ENCODE measurements at regions not wholly inside any gene's neighbourhood (a gene's known extent, or its start where the extent isn't known, plus 50 kb on each side); places are given as distances from the start of the nearest gene placed in this dataset.

DNA sequence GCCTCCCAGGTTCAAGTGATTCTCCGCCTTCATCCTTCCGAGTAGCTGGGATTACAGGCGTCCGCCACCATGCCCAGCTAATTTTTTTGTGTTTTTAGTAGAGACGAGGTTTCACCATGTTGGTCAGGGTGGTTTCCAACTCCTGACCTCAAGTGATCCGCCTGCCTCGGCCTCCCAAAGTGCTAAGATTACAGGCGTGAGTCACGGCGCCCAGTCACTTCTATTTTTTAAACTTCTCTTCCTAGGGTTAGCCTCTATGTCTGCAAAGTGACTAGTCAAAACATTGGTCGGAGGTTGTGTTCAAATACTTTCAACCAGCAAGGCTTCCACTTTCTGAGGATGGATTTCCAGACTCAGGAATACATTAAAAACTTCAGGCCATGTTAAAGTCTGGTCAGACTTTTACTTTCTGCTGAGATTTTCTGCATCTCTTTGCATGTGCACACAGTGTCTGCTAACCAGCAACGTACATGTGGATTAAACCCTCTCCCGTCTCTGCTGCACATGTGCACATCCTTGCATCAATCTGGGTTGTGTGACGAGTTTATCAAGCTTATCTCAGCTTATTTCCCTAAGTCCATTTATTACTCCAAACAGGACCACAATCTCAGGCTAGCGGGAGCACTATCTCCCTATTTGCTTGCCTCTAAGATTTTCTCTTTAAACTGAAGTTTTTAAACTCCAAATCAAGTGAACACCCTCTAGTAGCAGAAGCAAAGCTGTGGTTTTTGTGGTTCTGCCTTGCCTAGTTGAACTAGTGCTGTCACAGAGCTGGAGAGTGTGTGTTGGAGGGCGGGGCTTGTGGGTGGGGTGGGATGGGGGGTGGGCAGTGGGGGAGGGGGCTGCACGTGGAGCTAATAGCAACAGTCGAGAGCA is 525.2 kb upstream of the GOT2 start:
- DNase-seq (ENCODE audit: low read depth in 1 of 2, low spot score in 2 of 2) = peak; percentile 65 to 67
- H3K27ac ChIP-seq = peak overlapping the region; percentile 73

GRCh38 chr16:59252317-59252716 is 518.2 kb upstream of the GOT2 start:
- Histone ChIP-seq H3K4me3 (no peak overlapping the region), H3K27me3 (replicated peaks) (no peaks in the 10 kb centered on the region), H3K9me3 (replicated peaks) (no peaks in the 10 kb centered on the region), H3K36me3 (no peaks in the 10 kb centered on the region), H3K27ac (no peak overlapping the region), H3K4me1 (replicated peaks) (no peaks in the 10 kb centered on the region)
- no peak for DNase-seq (ENCODE audit: low read depth in 1 of 2, low spot score in 2 of 2)

More for the DNA sequence above, 525.2 kb upstream of the GOT2 start:
- H3K4me3 ChIP-seq = no peak overlapping the region
- no peaks in the 10 kb centered on the region for H3K9me3 ChIP-seq (replicated peaks)
- H3K4me1 ChIP-seq (replicated peaks) = peaks cover 17% of the 10 kb centered on the region
- no peaks in the 10 kb centered on the region for H3K27me3 ChIP-seq (replicated peaks)
- no peaks in the 10 kb centered on the region for H3K36me3 ChIP-seq

DNA sequence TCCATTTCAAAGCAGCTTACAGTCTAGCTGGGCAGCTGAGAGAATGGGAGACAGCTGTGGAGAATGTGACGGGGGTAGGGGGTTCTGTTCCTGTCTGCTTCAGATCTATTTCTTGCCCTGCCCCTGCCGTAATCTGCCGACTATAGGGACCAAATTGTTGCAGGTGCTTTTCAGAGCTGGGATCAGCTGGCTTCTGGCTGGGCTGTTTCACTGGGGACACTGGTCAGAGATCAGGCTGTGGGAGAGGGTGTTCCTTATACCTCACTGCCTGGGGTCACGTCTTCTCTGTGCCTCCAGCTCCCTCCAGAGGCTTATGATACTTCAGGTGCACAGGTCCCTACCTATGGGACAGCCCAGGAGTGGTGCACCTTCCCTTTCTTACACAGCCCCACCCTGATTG is 514.9 kb upstream of the GOT2 start:
- Histone ChIP-seq H3K27ac (no peak overlapping the region), H3K27me3 (replicated peaks) (no peaks in the 10 kb centered on the region), H3K4me3 (no peak overlapping the region), H3K4me1 (replicated peaks) (no peaks in the 10 kb centered on the region), H3K36me3 (no peaks in the 10 kb centered on the region), H3K9me3 (replicated peaks) (no peaks in the 10 kb centered on the region)
- DNase-seq (ENCODE audit: low read depth in 1 of 2, low spot score in 2 of 2) = no peak

DNA sequence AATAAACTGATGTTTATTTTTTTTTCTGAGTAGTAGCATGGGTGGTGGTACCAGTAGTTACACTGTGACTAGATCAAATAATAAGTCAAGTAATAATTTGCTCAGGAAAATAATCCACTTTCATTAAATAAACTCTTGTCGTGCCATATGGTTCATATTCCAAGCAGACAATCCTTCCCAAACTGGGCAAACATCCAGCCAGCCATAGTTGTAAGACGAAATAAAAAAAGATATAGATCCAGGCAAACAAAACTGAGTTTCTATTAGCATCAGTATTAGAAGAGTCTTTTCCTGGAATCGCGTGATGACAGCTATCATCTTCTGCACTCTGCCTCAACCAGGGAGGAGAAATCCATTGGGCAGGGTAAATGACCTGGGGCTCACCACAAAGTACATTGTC is 508.4 kb upstream of the GOT2 start:
- DNase-seq (ENCODE audit: low read depth in 1 of 2, low spot score in 2 of 2) = no peak
- no peak overlapping the region for H3K4me3 ChIP-seq
- H3K9me3 ChIP-seq (replicated peaks) = no peaks in the 10 kb centered on the region
- no peak overlapping the region for H3K27ac ChIP-seq
- no peaks in the 10 kb centered on the region for H3K36me3 ChIP-seq
- H3K4me1 ChIP-seq (replicated peaks) = no peaks in the 10 kb centered on the region
- no peaks in the 10 kb centered on the region for H3K27me3 ChIP-seq (replicated peaks)

DNA sequence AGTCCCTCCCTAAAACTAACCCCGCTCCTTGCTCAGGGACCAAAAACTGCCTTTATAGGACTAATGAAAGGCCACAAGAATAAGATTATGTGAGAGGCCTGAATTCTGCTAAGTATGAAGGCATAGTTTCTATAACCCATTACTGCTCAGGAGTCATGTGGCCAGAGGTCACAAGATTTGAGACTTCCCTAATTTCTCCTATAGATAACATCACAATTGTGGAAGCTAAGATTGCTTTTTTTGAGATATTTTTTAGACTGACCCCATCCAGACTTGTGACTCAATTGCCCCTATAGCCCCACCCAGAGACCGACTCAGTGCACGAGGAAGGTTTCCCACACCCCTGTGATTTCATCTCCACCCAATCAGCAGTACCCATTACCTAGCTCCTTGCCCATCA is 504.1 kb upstream of the GOT2 start:
- no peaks in the 10 kb centered on the region for H3K9me3 ChIP-seq (replicated peaks)
- H3K36me3 ChIP-seq = no peaks in the 10 kb centered on the region
- no peaks in the 10 kb centered on the region for H3K27me3 ChIP-seq (replicated peaks)
- H3K4me1 ChIP-seq (replicated peaks) = no peaks in the 10 kb centered on the region
- no peak overlapping the region for H3K4me3 ChIP-seq
- H3K27ac ChIP-seq = no peak overlapping the region
- no peak for DNase-seq (ENCODE audit: low read depth in 1 of 2, low spot score in 2 of 2)

- H3K27ac ChIP-seq = no peak overlapping the region
- H3K4me1 ChIP-seq (replicated peaks) = no peaks in the 10 kb centered on the region
- H3K4me3 ChIP-seq = no peak overlapping the region
- no peaks in the 10 kb centered on the region for H3K27me3 ChIP-seq (replicated peaks)
- H3K9me3 ChIP-seq (replicated peaks) = no peaks in the 10 kb centered on the region
- DNase-seq (ENCODE audit: low read depth in 1 of 2, low spot score in 2 of 2) = no peak
- H3K36me3 ChIP-seq = no peaks in the 10 kb centered on the region
Measured at GRCh38 chr16:59236804-59237458, 502.8 kb upstream of the GOT2 start.

DNA sequence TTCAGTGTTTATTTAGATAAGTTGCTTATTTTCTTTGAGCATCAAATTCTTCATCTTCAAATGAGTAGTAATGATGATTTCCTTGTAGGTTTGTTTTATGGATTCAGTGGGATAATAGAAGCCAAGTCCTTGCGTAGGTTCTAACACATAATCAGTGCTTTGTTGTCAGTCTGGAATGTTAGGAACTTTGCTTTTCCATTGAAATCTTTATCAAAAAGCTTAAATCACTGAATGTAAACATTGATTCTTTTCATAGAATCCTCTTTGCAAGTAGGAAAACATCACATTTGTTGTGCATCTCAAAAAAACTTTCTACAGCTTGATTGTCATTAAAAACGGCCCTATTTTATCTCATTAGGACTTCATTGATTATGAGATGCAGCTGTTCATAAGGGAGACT is 490.3 kb upstream of the GOT2 start:
- Histone ChIP-seq H3K4me1 (replicated peaks) (peaks cover 22% of the 10 kb centered on the region), H3K4me3 (no peak overlapping the region), H3K27me3 (replicated peaks) (no peaks in the 10 kb centered on the region), H3K9me3 (replicated peaks) (no peaks in the 10 kb centered on the region), H3K36me3 (no peaks in the 10 kb centered on the region), H3K27ac (peak overlapping the region; percentile 7; the same call in 1 of the 2 replicates)
- peak in 1 of 2 experiments; percentile 52 for DNase-seq (ENCODE audit: low read depth in 1 of 2, low spot score in 2 of 2)

DNA sequence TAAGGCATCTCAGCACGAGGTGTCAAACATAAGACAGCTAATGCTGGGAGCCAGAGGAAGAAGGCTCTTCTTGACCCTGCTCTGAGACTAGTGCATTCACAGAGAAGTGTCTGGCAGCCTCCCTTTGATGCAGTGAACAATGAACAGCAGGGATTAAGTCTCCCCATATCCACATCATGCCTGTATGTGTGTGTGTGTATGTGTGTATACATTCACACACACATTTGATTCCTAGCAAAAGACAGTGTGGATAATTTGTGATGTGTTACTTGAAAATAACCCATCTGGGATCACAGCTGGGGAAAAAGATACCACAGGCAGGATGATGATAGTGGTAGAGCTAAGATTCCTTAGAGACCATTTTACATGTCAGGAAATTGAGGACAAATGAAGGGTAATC is 485.9 kb upstream of the GOT2 start:
- Histone ChIP-seq H3K4me1 (replicated peaks) (peaks cover 19% of the 10 kb centered on the region), H3K9me3 (replicated peaks) (no peaks in the 10 kb centered on the region)
- DNase-seq (ENCODE audit: low read depth in 1 of 2, low spot score in 2 of 2) = no peak

DNA sequence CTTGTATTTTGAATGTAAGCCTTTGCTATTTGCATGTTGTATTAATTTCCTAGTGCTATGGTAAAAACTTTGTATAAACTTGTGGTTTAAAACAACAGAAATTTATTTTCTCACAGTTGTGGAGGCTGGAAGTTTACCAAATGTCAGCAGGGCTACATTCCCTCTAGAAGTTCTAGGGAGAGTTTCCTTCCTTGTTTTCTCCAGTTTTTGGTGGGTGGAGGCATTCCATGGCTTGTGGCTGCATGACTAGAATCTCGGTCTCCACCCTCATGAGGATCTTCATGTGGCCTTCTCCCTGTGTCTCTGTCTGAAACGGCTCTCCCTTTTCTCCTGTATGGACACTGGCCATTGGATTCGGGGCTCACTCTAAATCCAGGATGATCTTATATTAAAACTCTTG is 482.2 kb upstream of the GOT2 start:
- Histone ChIP-seq H3K27me3 (replicated peaks) (no peaks in the 10 kb centered on the region), H3K27ac (no peak overlapping the region), H3K4me1 (replicated peaks) (peaks cover 27% of the 10 kb centered on the region), H3K9me3 (replicated peaks) (no peaks in the 10 kb centered on the region), H3K36me3 (no peaks in the 10 kb centered on the region), H3K4me3 (no peak overlapping the region)
- DNase-seq (ENCODE audit: low read depth in 1 of 2, low spot score in 2 of 2) = no peak

More for the DNA sequence above, 485.9 kb upstream of the GOT2 start:
- H3K36me3 ChIP-seq = no peaks in the 10 kb centered on the region
- no peak overlapping the region for H3K27ac ChIP-seq
- no peaks in the 10 kb centered on the region for H3K27me3 ChIP-seq (replicated peaks)
- no peak overlapping the region for H3K4me3 ChIP-seq

- H3K9me3 ChIP-seq (replicated peaks) = no peaks in the 10 kb centered on the region
- no peaks in the 10 kb centered on the region for H3K36me3 ChIP-seq
- no peak for DNase-seq (ENCODE audit: low read depth in 1 of 2, low spot score in 2 of 2)
- H3K4me3 ChIP-seq = no peak overlapping the region
- H3K27ac ChIP-seq = no peak overlapping the region
- no peaks in the 10 kb centered on the region for H3K27me3 ChIP-seq (replicated peaks)
- peaks cover 42% of the 10 kb centered on the region for H3K4me1 ChIP-seq (replicated peaks)
Measured at GRCh38 chr16:59214455-59214854, 480.3 kb upstream of the GOT2 start.

GRCh38 chr16:59213952-59214351 is 479.8 kb upstream of the GOT2 start:
- no peak overlapping the region for H3K27ac ChIP-seq
- H3K27me3 ChIP-seq (replicated peaks) = no peaks in the 10 kb centered on the region
- no peaks in the 10 kb centered on the region for H3K36me3 ChIP-seq
- no peaks in the 10 kb centered on the region for H3K9me3 ChIP-seq (replicated peaks)
- peaks cover 42% of the 10 kb centered on the region for H3K4me1 ChIP-seq (replicated peaks)
- H3K4me3 ChIP-seq = no peak overlapping the region
- peak in 1 of 2 experiments; percentile 9 for DNase-seq (ENCODE audit: low read depth in 1 of 2, low spot score in 2 of 2)

GRCh38 chr16:59212492-59213024 is 478.4 kb upstream of the GOT2 start:
- Histone ChIP-seq H3K9me3 (replicated peaks) (no peaks in the 10 kb centered on the region), H3K27ac (peak overlapping the region; percentile 90; the same call in 1 of the 2 replicates), H3K27me3 (replicated peaks) (no peaks in the 10 kb centered on the region), H3K4me3 (no peak overlapping the region), H3K4me1 (replicated peaks) (peaks cover 42% of the 10 kb centered on the region), H3K36me3 (no peaks in the 10 kb centered on the region)
- no peak for DNase-seq (ENCODE audit: low read depth in 1 of 2, low spot score in 2 of 2)

DNA sequence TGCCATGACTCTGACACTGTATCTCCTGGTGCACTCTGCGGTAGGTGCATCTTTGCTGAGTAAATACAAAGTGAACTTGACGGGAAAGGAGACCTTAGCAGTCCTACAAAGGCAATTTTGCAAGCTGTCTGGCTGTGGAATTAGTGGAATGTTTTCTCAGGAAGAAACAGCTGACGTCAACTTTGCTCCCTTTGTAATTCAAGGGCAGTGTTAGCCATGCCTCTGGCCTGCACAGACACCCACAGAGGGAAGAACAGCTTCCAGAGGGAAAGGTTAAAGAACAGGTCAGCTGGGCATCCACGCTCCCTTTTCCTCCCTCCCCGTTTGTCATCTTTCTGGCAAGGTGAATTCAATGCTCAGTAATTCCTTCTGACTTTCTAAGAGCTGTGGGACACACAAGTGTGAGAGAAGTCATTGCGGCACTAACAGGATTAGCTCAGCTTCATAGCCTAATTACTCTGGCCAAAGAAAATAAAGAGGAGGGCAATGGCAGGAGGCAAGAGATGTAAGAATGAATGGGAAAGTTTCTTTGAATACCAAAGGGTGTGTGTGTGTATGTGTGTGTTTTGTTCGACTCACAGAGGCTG is 476.9 kb upstream of the GOT2 start:
- H3K9me3 ChIP-seq (replicated peaks) = no peaks in the 10 kb centered on the region

DNA sequence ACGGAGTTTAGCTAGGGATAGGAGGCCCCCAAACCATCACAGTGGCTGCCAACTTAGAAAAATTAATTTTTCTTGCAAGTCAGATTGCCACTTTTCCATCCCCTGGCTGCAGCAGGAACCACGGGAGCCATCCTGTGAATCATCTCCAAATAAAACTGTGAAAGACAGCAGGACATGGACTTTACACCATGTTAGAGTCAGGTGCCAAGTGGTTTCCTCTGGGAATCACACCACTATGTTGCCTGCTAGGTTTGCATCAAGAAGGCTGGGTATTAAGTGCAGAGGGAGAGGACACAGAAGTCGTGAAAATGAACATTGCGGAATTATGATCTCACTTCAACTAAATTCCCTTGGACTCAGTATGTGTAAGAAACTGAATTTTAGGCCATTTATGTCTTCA is 471.3 kb upstream of the GOT2 start:
- no peak for DNase-seq (ENCODE audit: low read depth in 1 of 2, low spot score in 2 of 2)
- Histone ChIP-seq H3K9me3 (replicated peaks) (no peaks in the 10 kb centered on the region), H3K4me1 (replicated peaks) (peaks cover 9% of the 10 kb centered on the region), H3K4me3 (no peak overlapping the region), H3K27ac (no peak overlapping the region), H3K27me3 (replicated peaks) (no peaks in the 10 kb centered on the region), H3K36me3 (no peaks in the 10 kb centered on the region)

More for the DNA sequence above, 476.9 kb upstream of the GOT2 start:
- Histone ChIP-seq H3K4me3 (0 out of 2 replicates have a peak overlapping the region, but pooled peaks have one; percentile 5), H3K27me3 (replicated peaks) (no peaks in the 10 kb centered on the region), H3K4me1 (replicated peaks) (peaks cover 42% of the 10 kb centered on the region), H3K36me3 (no peaks in the 10 kb centered on the region), H3K27ac (peak overlapping the region; percentile 90)
- peak; percentile 82 to 95 for DNase-seq (ENCODE audit: low read depth in 1 of 2, low spot score in 2 of 2)

All from SJSA1 (cell line).